SK-N-SH treated with all-trans-retinoic acid at 6 μM for 48 hours (cell line): ENCODE measurements at regions not wholly inside any gene's neighbourhood (a gene's known extent, or its start where the extent isn't known, plus 50 kb on each side); places are given as distances from the start of the nearest gene placed in this dataset.

ENCODE experiments used
- ARNTL ChIP-seq: fragments of 450-650 bp; formaldehyde crosslinking; IDR thresholded peaks from 2 replicates; pipeline ENCODE4 v1.5.0; 2020; ENCODE audit warnings: low read depth, mild to moderate bottlenecking, moderate library complexity, borderline replicate concordance
- ESRRG ChIP-seq: fragments of 250-450 bp; sonication (Bioruptor Pico); IDR thresholded peaks from 2 replicates; pipeline ENCODE4 v1.6.1; 2021; ENCODE audit warnings: mild to moderate bottlenecking
- RARB ChIP-seq: fragments of 250-450 bp; sonication (Bioruptor Pico); IDR thresholded peaks from 2 replicates; pipeline ENCODE4 v1.8.0; 2021; ENCODE audit warnings: mild to moderate bottlenecking, moderate library complexity
- TOX ChIP-seq: fragments of 250-450 bp; sonication (Bioruptor Pico); IDR thresholded peaks from 2 replicates; pipeline ENCODE4 v1.8.0; 2021; ENCODE audit warnings: mild to moderate bottlenecking, moderate library complexity, borderline replicate concordance
- ZFP3 ChIP-seq: fragments of 250-450 bp; sonication (Bioruptor Pico); IDR thresholded peaks from 2 replicates; pipeline ENCODE4 v1.5.0; 2020; ENCODE audit warnings: mild to moderate bottlenecking, moderate library complexity
- ZFP30 ChIP-seq: fragments of 450-650 bp; formaldehyde crosslinking; IDR thresholded peaks from 2 replicates; pipeline ENCODE4 v1.5.0; 2022; ENCODE audit warnings: mild to moderate bottlenecking, moderate library complexity
- TF ChIP-seq, protein P1 (sequence below): fragments of 250-450 bp; sonication (Bioruptor Pico); IDR thresholded peaks from 2 replicates; pipeline ENCODE4 v1.8.0; 2020; ENCODE audit warnings: mild to moderate bottlenecking, moderate library complexity, borderline replicate concordance
- TF ChIP-seq, protein P2 (sequence below): fragments of 250-450 bp; sonication (Bioruptor Pico); IDR thresholded peaks from 2 replicates; pipeline ENCODE4 v1.5.1; 2020; ENCODE audit warnings: low read depth, mild to moderate bottlenecking, moderate library complexity

DNA sequence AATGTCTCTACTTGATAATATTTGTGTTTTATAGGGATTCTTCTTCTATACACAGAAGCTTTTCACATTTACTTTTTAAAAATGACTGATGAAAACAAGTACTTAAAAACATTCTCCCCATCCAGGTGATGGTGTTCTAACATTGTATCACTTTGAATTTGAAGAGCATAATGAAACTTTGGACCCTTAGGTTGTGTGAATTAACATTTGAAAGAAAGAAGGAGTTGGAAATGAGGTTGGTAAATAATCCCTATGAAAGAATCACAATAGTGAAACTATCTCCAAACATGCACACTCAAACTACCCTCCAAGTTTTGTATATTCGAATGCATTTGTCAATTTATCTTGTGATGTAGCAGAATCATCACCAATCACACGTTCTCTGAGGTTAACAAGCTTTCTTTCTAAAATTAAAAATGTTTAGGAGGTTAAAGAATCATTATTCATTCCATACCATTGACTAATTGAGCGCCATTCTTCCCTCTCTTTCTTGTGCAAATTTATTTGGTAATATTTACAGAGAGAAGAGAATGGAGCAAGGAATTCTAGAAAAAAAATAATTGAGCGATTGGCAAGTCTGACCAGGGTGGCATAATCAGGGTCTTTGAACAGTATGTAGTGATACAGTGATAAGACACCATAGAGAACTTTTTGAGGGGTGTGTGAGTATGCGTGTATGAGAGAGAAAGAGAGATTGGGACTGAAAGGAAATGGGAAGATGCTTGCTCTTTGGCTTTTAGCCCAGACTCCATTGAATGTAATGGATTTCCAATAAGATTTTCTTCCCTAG, 260.0 kb upstream of the NRXN1 start:
- TF ChIP-seq ZFP30 (CRISPR knock-in tag) (no peak), ARNTL (CRISPR knock-in tag) (no peak), ESRRG (CRISPR knock-in tag) (no peak), RARB (CRISPR knock-in tag) (no peak), ZFP3 (CRISPR knock-in tag) (no peak), TOX (CRISPR knock-in tag) (no peak)
- TF ChIP-seq, protein P1, sequence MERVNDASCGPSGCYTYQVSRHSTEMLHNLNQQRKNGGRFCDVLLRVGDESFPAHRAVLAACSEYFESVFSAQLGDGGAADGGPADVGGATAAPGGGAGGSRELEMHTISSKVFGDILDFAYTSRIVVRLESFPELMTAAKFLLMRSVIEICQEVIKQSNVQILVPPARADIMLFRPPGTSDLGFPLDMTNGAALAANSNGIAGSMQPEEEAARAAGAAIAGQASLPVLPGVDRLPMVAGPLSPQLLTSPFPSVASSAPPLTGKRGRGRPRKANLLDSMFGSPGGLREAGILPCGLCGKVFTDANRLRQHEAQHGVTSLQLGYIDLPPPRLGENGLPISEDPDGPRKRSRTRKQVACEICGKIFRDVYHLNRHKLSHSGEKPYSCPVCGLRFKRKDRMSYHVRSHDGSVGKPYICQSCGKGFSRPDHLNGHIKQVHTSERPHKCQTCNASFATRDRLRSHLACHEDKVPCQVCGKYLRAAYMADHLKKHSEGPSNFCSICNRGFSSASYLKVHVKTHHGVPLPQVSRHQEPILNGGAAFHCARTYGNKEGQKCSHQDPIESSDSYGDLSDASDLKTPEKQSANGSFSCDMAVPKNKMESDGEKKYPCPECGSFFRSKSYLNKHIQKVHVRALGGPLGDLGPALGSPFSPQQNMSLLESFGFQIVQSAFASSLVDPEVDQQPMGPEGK (CRISPR knock-in tag): no peak
- TF ChIP-seq, protein P2, sequence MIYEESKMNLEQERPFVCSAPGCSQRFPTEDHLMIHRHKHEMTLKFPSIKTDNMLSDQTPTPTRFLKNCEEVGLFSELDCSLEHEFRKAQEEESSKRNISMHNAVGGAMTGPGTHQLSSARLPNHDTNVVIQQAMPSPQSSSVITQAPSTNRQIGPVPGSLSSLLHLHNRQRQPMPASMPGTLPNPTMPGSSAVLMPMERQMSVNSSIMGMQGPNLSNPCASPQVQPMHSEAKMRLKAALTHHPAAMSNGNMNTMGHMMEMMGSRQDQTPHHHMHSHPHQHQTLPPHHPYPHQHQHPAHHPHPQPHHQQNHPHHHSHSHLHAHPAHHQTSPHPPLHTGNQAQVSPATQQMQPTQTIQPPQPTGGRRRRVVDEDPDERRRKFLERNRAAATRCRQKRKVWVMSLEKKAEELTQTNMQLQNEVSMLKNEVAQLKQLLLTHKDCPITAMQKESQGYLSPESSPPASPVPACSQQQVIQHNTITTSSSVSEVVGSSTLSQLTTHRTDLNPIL (CRISPR knock-in tag): no peak
